ENCODE measurements at regions not wholly inside any gene's neighbourhood (a gene's known extent, or its start where the extent isn't known, plus 50 kb on each side); places are given as distances from the start of the nearest gene placed in this dataset.

- TF ChIP-seq CTCF (conservative IDR thresholded peaks at IDR 0.05) (no peak), ZFX (IDR thresholded peaks at IDR 0.05) (no peak)
These were observed 321.1 kb upstream of the PCDH18 start for GRCh38 chr4:137853424-137853823.
